ENCODE measurements at regions not wholly inside any gene's neighbourhood (a gene's known extent, or its start where the extent isn't known, plus 50 kb on each side); places are given as distances from the start of the nearest gene placed in this dataset.
A peak's percentile ranks its signal among the peaks of the same experiment; 100 is the strongest.

- H3K4me2 ChIP-seq (ENCODE audit: insufficient read depth, low read length), result no peak overlapping the region
- no peak overlapping the region for H3K4me3 ChIP-seq (ENCODE audit: low read depth in 1 of 2, low read length in 2 of 2)
- H2AFZ ChIP-seq (ENCODE audit: low read depth, low read length), result no peak overlapping the region
- no peaks in the 10 kb centered on the region for H3K9me3 ChIP-seq (ENCODE audit: insufficient read depth, low read length, severe bottlenecking)
- TF ChIP-seq EZH2 (IDR thresholded peaks at IDR 0.05; ENCODE audit: borderline replicate concordance, low read depth, low read length, severe bottlenecking) (no peak), CTCF (IDR thresholded peaks at IDR 0.05; ENCODE audit: borderline replicate concordance, extremely low read depth, low read length, poor library complexity, severe bottlenecking) (peak; percentile 22)
- no peak overlapping the region for H3K27ac ChIP-seq (ENCODE audit: low read length)
- H3K27me3 ChIP-seq (ENCODE audit: insufficient read depth, low read length, poor library complexity), result peaks cover 2% of the 10 kb centered on the region
- no peaks in the 10 kb centered on the region for H3K36me3 ChIP-seq (ENCODE audit: insufficient read depth, low read length)
- H4K20me1 ChIP-seq (ENCODE audit: insufficient read depth, low read length), result no peaks in the 10 kb centered on the region
- ATAC-seq (ENCODE audit: insufficient read depth, low read depth), result no peak
- H3K9ac ChIP-seq (ENCODE audit: low read depth, low read length), result no peak overlapping the region
- no peaks in the 10 kb centered on the region for H3K4me1 ChIP-seq (ENCODE audit: insufficient read depth, low read length)
- no peak for DNase-seq
- no peaks in the 10 kb centered on the region for H3K79me2 ChIP-seq (ENCODE audit: insufficient read depth, low read length)
Measured at GRCh38 chr1:5640845-5641244, 351.4 kb downstream of the NPHP4 start.

- Histone ChIP-seq H3K4me1 (ENCODE audit: insufficient read depth, low read length) (no peaks in the 10 kb centered on the region), H3K27me3 (ENCODE audit: insufficient read depth, low read length, poor library complexity) (peaks cover 2% of the 10 kb centered on the region), H3K36me3 (ENCODE audit: insufficient read depth, low read length) (no peaks in the 10 kb centered on the region), H3K4me3 (ENCODE audit: low read depth in 1 of 2, low read length in 2 of 2) (no peak overlapping the region), H3K9ac (ENCODE audit: low read depth, low read length) (no peak overlapping the region), H3K4me2 (ENCODE audit: insufficient read depth, low read length) (no peak overlapping the region), H3K27ac (ENCODE audit: low read length) (no peak overlapping the region), H2AFZ (ENCODE audit: low read depth, low read length) (no peak overlapping the region), H3K9me3 (ENCODE audit: insufficient read depth, low read length, severe bottlenecking) (no peaks in the 10 kb centered on the region), H3K79me2 (ENCODE audit: insufficient read depth, low read length) (no peaks in the 10 kb centered on the region), H4K20me1 (ENCODE audit: insufficient read depth, low read length) (no peaks in the 10 kb centered on the region)
- no peak for DNase-seq
- no peak for TF ChIP-seq EZH2 (IDR thresholded peaks at IDR 0.05; ENCODE audit: borderline replicate concordance, low read depth, low read length, severe bottlenecking)
- TF ChIP-seq CTCF (IDR thresholded peaks at IDR 0.05; ENCODE audit: borderline replicate concordance, extremely low read depth, low read length, poor library complexity, severe bottlenecking), result no peak
- no peak for ATAC-seq (ENCODE audit: insufficient read depth, low read depth)
Measured at GRCh38 chr1:5639106-5639722, 353.0 kb downstream of the NPHP4 start.

- no peaks in the 10 kb centered on the region for H3K9me3 ChIP-seq (ENCODE audit: insufficient read depth, low read length, severe bottlenecking)
- no peaks in the 10 kb centered on the region for H3K4me1 ChIP-seq (ENCODE audit: insufficient read depth, low read length)
- DNase-seq (no peak), ATAC-seq (ENCODE audit: insufficient read depth, low read depth) (no peak)
- no peak overlapping the region for H3K4me2 ChIP-seq (ENCODE audit: insufficient read depth, low read length)
- H3K4me3 ChIP-seq (ENCODE audit: low read depth in 1 of 2, low read length in 2 of 2), result no peak overlapping the region
- H2AFZ ChIP-seq (ENCODE audit: low read depth, low read length), result no peak overlapping the region
- TF ChIP-seq CTCF (IDR thresholded peaks at IDR 0.05; ENCODE audit: borderline replicate concordance, extremely low read depth, low read length, poor library complexity, severe bottlenecking) (no peak), EZH2 (IDR thresholded peaks at IDR 0.05; ENCODE audit: borderline replicate concordance, low read depth, low read length, severe bottlenecking) (no peak)
- H3K79me2 ChIP-seq (ENCODE audit: insufficient read depth, low read length), result no peaks in the 10 kb centered on the region
- no peaks in the 10 kb centered on the region for H3K36me3 ChIP-seq (ENCODE audit: insufficient read depth, low read length)
- no peak overlapping the region for H3K9ac ChIP-seq (ENCODE audit: low read depth, low read length)
- H3K27ac ChIP-seq (ENCODE audit: low read length), result no peak overlapping the region
- peaks cover 2% of the 10 kb centered on the region for H3K27me3 ChIP-seq (ENCODE audit: insufficient read depth, low read length, poor library complexity)
- H4K20me1 ChIP-seq (ENCODE audit: insufficient read depth, low read length), result no peaks in the 10 kb centered on the region
Measured at GRCh38 chr1:5638582-5638981, 353.6 kb downstream of the NPHP4 start.
